CD4-positive, CD25-positive, alpha-beta regulatory T cell (primary cell): ENCODE measurements at regions not wholly inside any gene's neighbourhood (a gene's known extent, or its start where the extent isn't known, plus 50 kb on each side); places are given as distances from the start of the nearest gene placed in this dataset.
A peak's percentile ranks its signal among the peaks of the same experiment; 100 is the strongest.

ENCODE experiments used
- ATAC-seq, 2 donors: fragments of 150-1000 bp; cut with Tn5 transposase; one replicate each; pipeline ENCODE4 v1.10.0; 2021; ENCODE audit warnings: low read depth in 2 of 2, moderate number of reproducible peaks in 2 of 2, moderate library complexity in 1 of 2
- DNase-seq, 3 donors: peaks; one replicate each; pipeline versions ENCODE4 v3.0.0 to v3.0.0-alpha.2; 2012 to 2022; ENCODE audit warnings: mixed read lengths in 1 of 3
- H3K27ac ChIP-seq: one replicate; pipeline ENCODE4 v1.7.0; 2013; ENCODE audit warnings: mild to moderate bottlenecking, low read length; ENCODE audit not compliant: insufficient read depth, poor library complexity, severe bottlenecking
- H3K27me3 ChIP-seq: one replicate; pipeline ENCODE4 v1.7.0; 2013; ENCODE audit warnings: low read length; ENCODE audit not compliant: control insufficient read depth, insufficient read depth
- H3K36me3 ChIP-seq: one replicate; pipeline ENCODE4 v1.7.0; 2013; ENCODE audit warnings: mild to moderate bottlenecking, low read length, moderate library complexity; ENCODE audit not compliant: control insufficient read depth, insufficient read depth
- H3K4me1 ChIP-seq: 2 replicates; pipeline ENCODE4 v1.7.0; 2013; ENCODE audit warnings: mild to moderate bottlenecking, low read length; ENCODE audit not compliant: insufficient read depth, control insufficient read depth, poor library complexity, severe bottlenecking
- H3K4me3 ChIP-seq: one replicate; pipeline ENCODE4 v1.7.0; 2013; ENCODE audit warnings: low read depth, mild to moderate bottlenecking, low read length, moderate library complexity
- H3K9me3 ChIP-seq, 2 experiments: 1 replicate in 1 of 2; 2 replicates in 1 of 2; pipeline ENCODE4 v1.7.0; 2013; ENCODE audit warnings: low read length in 2 of 2, mild to moderate bottlenecking in 1 of 2, moderate library complexity in 1 of 2; ENCODE audit not compliant: control insufficient read depth in 2 of 2
- H3K27ac Mint-ChIP-seq, 3 donors: one replicate each; pipeline ENCODE4 v1.8.0; 2020 to 2022; ENCODE audit warnings: mild to moderate bottlenecking in 3 of 3, mixed read lengths in 3 of 3, moderate library complexity in 2 of 3
- H3K27me3 Mint-ChIP-seq: one replicate; pipeline ENCODE4 v1.8.0; 2022; ENCODE audit warnings: mild to moderate bottlenecking, mixed read lengths
- H3K36me3 Mint-ChIP-seq: one replicate; pipeline ENCODE4 v1.8.0; 2020; ENCODE audit warnings: mixed read lengths
- H3K4me1 Mint-ChIP-seq, 4 donors: one replicate each; pipeline ENCODE4 v1.8.0; 2020 to 2022; ENCODE audit warnings: mixed read lengths in 4 of 4, mild to moderate bottlenecking in 1 of 4
- H3K4me3 Mint-ChIP-seq, 4 donors: one replicate each; pipeline ENCODE4 v1.8.0; 2020 to 2022; ENCODE audit warnings: mild to moderate bottlenecking in 4 of 4, mixed read lengths in 4 of 4, moderate library complexity in 3 of 4
- H3K9me3 Mint-ChIP-seq, 7 donors: one replicate each; pipeline ENCODE4 v1.8.0; 2020 to 2022; ENCODE audit warnings: mixed read lengths in 7 of 7, mild to moderate bottlenecking in 3 of 7, moderate library complexity in 2 of 7

GRCh38 chr16:89040861-89041570 is 52.6 kb upstream of the ACSF3 start:
- Mint-ChIP-seq H3K27ac (no peak overlapping the region), H3K36me3 (no peaks in the 10 kb centered on the region), H3K27me3 (peaks cover 6% of the 10 kb centered on the region), H3K4me1 (peaks cover 0 to 5% (median 0%) of the 10 kb centered on the region in 4 donors), H3K4me3 (no peak overlapping the region), H3K9me3 (peaks cover 0 to 3% (median 0%) of the 10 kb centered on the region in 7 donors)
- no peaks in the 10 kb centered on the region for H3K9me3 ChIP-seq
- H3K27me3 ChIP-seq, result no peaks in the 10 kb centered on the region
- no peak overlapping the region for H3K27ac ChIP-seq
- H3K36me3 ChIP-seq, result no peaks in the 10 kb centered on the region
- no peaks in the 10 kb centered on the region for H3K4me1 ChIP-seq
- H3K4me3 ChIP-seq, result no peak overlapping the region
- DNase-seq (no peak), ATAC-seq (no peak)

GRCh38 chr16:89041571-89042481 is 51.8 kb upstream of the ACSF3 start:
- peaks cover 6% of the 10 kb centered on the region for H3K27me3 Mint-ChIP-seq
- Histone ChIP-seq H3K4me1 (no peaks in the 10 kb centered on the region), H3K9me3 (no peaks in the 10 kb centered on the region), H3K27ac (no peak overlapping the region), H3K27me3 (no peaks in the 10 kb centered on the region), H3K4me3 (no peak overlapping the region), H3K36me3 (no peaks in the 10 kb centered on the region)
- H3K9me3 Mint-ChIP-seq, result peaks cover 0 to 5% (median 0%) of the 10 kb centered on the region in 7 donors
- H3K27ac Mint-ChIP-seq, result no peak overlapping the region
- H3K36me3 Mint-ChIP-seq, result no peaks in the 10 kb centered on the region
- no peak for DNase-seq
- ATAC-seq, result no peak
- H3K4me3 Mint-ChIP-seq, result no peak overlapping the region
- H3K4me1 Mint-ChIP-seq, result peaks cover 0 to 2% (median 0%) of the 10 kb centered on the region in 4 donors

- Histone ChIP-seq H3K4me1 (no peaks in the 10 kb centered on the region), H3K4me3 (no peak overlapping the region), H3K27ac (no peak overlapping the region), H3K9me3 (no peaks in the 10 kb centered on the region), H3K36me3 (no peaks in the 10 kb centered on the region), H3K27me3 (no peaks in the 10 kb centered on the region)
- Mint-ChIP-seq H3K4me1 (no peaks in the 10 kb centered on the region), H3K9me3 (peaks cover 0 to 5% (median 0%) of the 10 kb centered on the region in 7 donors), H3K36me3 (no peaks in the 10 kb centered on the region), H3K4me3 (no peak overlapping the region), H3K27me3 (no peaks in the 10 kb centered on the region), H3K27ac (no peak overlapping the region)
- ATAC-seq (no peak), DNase-seq (no peak)
Observed at GRCh38 chr16:89042711-89043551, 50.7 kb upstream of the ACSF3 start.

- no peaks in the 10 kb centered on the region for H3K4me1 Mint-ChIP-seq
- H3K4me3 Mint-ChIP-seq, result no peak overlapping the region
- Histone ChIP-seq H3K9me3 (no peaks in the 10 kb centered on the region), H3K4me3 (no peak overlapping the region), H3K4me1 (no peaks in the 10 kb centered on the region), H3K27me3 (no peaks in the 10 kb centered on the region), H3K27ac (no peak overlapping the region), H3K36me3 (no peaks in the 10 kb centered on the region)
- ATAC-seq (no peak), DNase-seq (no peak)
- no peaks in the 10 kb centered on the region for H3K27me3 Mint-ChIP-seq
- peaks cover 0 to 5% (median 0%) of the 10 kb centered on the region in 7 donors for H3K9me3 Mint-ChIP-seq
- peak overlapping the region in 1 of 3 donors; percentile 39 for H3K27ac Mint-ChIP-seq
- no peaks in the 10 kb centered on the region for H3K36me3 Mint-ChIP-seq
Observed at GRCh38 chr16:89043636-89044417, 49.8 kb upstream of the ACSF3 start.
